Naive thymus-derived CD8-positive, alpha-beta T cell (primary cell): ENCODE measurements at regions not wholly inside any gene's neighbourhood (a gene's known extent, or its start where the extent isn't known, plus 50 kb on each side); places are given as distances from the start of the nearest gene placed in this dataset.

Experiments used
- ATAC-seq, 2 donors: fragments of 150-1000 bp; cut with Tn5 transposase in 1 of 2; sonication (Bioruptor Pico), chemical (Tn5 transposase) in 1 of 2; 1 replicate in 1 of 2; 2 replicates in 1 of 2; pipeline ENCODE4 v1.10.0; 2021; ENCODE audit warnings: mild to moderate bottlenecking in 2 of 2, moderate library complexity in 2 of 2
- POLR2A ChIA-PET: fragments of 350-600 bp; sonication (Branson Sonifier 250); formaldehyde crosslinking; loops from one replicate; lab custom pipeline; 2021; ENCODE audit warnings: antibody characterized with exemption; lab: Charles Lee
- DNase-seq, 10 donors: peaks; one replicate each; pipeline versions ENCODE4 v3.0.0 to v3.0.0-alpha.2; 2020 to 2022
- H3K27ac Mint-ChIP-seq, 10 donors: one replicate each; pipeline ENCODE4 v1.8.0; 2020 to 2022; ENCODE audit warnings: mild to moderate bottlenecking in 10 of 10, mixed read lengths in 10 of 10, moderate library complexity in 4 of 10, inconsistent platforms in 1 of 10
- H3K27me3 Mint-ChIP-seq, 5 donors: one replicate each; pipeline ENCODE4 v1.8.0; 2021 to 2022; ENCODE audit warnings: mixed read lengths in 5 of 5
- H3K36me3 Mint-ChIP-seq, 3 donors: one replicate each; pipeline ENCODE4 v1.8.0; 2020 to 2022; ENCODE audit warnings: mixed read lengths in 3 of 3, mild to moderate bottlenecking in 2 of 3, inconsistent platforms in 1 of 3
- H3K4me1 Mint-ChIP-seq, 4 donors: one replicate each; pipeline ENCODE4 v1.8.0; 2021 to 2022; ENCODE audit warnings: mixed read lengths in 4 of 4
- H3K4me3 Mint-ChIP-seq, 10 donors: one replicate each; pipeline ENCODE4 v1.8.0; 2020 to 2022; ENCODE audit warnings: mild to moderate bottlenecking in 10 of 10, mixed read lengths in 10 of 10, moderate library complexity in 6 of 10, inconsistent platforms in 1 of 10
- H3K9me3 Mint-ChIP-seq, 9 donors: one replicate each; pipeline ENCODE4 v1.8.0; 2020 to 2022; ENCODE audit warnings: mixed read lengths in 9 of 9, mild to moderate bottlenecking in 3 of 9, inconsistent platforms in 1 of 9, moderate library complexity in 1 of 9

- DNase-seq = peak in 1 of 10 donors; percentile 53
- no peak for ATAC-seq
- H3K36me3 Mint-ChIP-seq = no peaks in the 10 kb centered on the region
- no peak overlapping the region for H3K4me3 Mint-ChIP-seq
- H3K27me3 Mint-ChIP-seq = peaks cover 0 to 9% (median 2%) of the 10 kb centered on the region in 5 donors
- peaks cover 0 to 6% (median 0%) of the 10 kb centered on the region in 4 donors for H3K4me1 Mint-ChIP-seq
- POLR2A ChIA-PET = no interaction called here
- peaks cover 0 to 4% (median 0%) of the 10 kb centered on the region in 9 donors for H3K9me3 Mint-ChIP-seq
- peak overlapping the region in 1 of 10 donors; percentile 59 for H3K27ac Mint-ChIP-seq
Measured at GRCh38 chr2:128498589-128498988, 179.9 kb upstream of the HS6ST1 start.

GRCh38 chr2:128499367-128500137 lies 180.9 kb upstream of the HS6ST1 start:
- Mint-ChIP-seq H3K27me3 (peaks cover 0 to 9% (median 2%) of the 10 kb centered on the region in 5 donors), H3K4me1 (peaks cover 0 to 8% (median 0%) of the 10 kb centered on the region in 4 donors), H3K27ac (peak overlapping the region in 1 of 10 donors; percentile 31), H3K4me3 (no peak overlapping the region), H3K36me3 (no peaks in the 10 kb centered on the region), H3K9me3 (no peaks in the 10 kb centered on the region)
- ATAC-seq = no peak
- peak in 1 of 10 donors; percentile 35 for DNase-seq
- POLR2A ChIA-PET = no interaction called here

GRCh38 chr2:128500138-128500800 lies 181.6 kb upstream of the HS6ST1 start:
- POLR2A ChIA-PET = no interaction called here
- H3K36me3 Mint-ChIP-seq = no peaks in the 10 kb centered on the region
- no peaks in the 10 kb centered on the region for H3K9me3 Mint-ChIP-seq
- peak in 1 of 10 donors; percentile 53 for DNase-seq
- H3K4me1 Mint-ChIP-seq = peaks cover 0 to 14% (median under 1%) of the 10 kb centered on the region in 4 donors
- H3K4me3 Mint-ChIP-seq = no peak overlapping the region
- H3K27me3 Mint-ChIP-seq = peaks cover 0 to 9% (median 0%) of the 10 kb centered on the region in 5 donors
- no peak overlapping the region for H3K27ac Mint-ChIP-seq
- ATAC-seq = no peak

- H3K27ac Mint-ChIP-seq = no peak overlapping the region
- no peak for ATAC-seq
- H3K36me3 Mint-ChIP-seq = no peaks in the 10 kb centered on the region
- H3K4me1 Mint-ChIP-seq = peaks cover 0 to 15% (median under 1%) of the 10 kb centered on the region in 4 donors
- DNase-seq = no peak
- H3K9me3 Mint-ChIP-seq = no peaks in the 10 kb centered on the region
- H3K27me3 Mint-ChIP-seq = peaks cover 0 to 9% (median 0%) of the 10 kb centered on the region in 5 donors
- POLR2A ChIA-PET = no interaction called here
- H3K4me3 Mint-ChIP-seq = no peak overlapping the region
Measured at GRCh38 chr2:128501006-128501690, 182.5 kb upstream of the HS6ST1 start.

- Mint-ChIP-seq H3K27me3 (peaks cover 0 to 9% (median 0%) of the 10 kb centered on the region in 5 donors), H3K4me1 (peaks cover 0 to 15% (median under 1%) of the 10 kb centered on the region in 4 donors), H3K27ac (peak overlapping the region in 1 of 10 donors; percentile 7), H3K9me3 (no peaks in the 10 kb centered on the region), H3K4me3 (no peak overlapping the region), H3K36me3 (no peaks in the 10 kb centered on the region)
- POLR2A ChIA-PET = no interaction called here
- no peak for DNase-seq
- ATAC-seq = no peak
Measured at GRCh38 chr2:128501700-128502099, 183.0 kb upstream of the HS6ST1 start.

GRCh38 chr2:128502200-128502599 lies 183.5 kb upstream of the HS6ST1 start:
- Mint-ChIP-seq H3K27me3 (peaks cover 0 to 9% (median 0%) of the 10 kb centered on the region in 5 donors), H3K9me3 (no peaks in the 10 kb centered on the region), H3K27ac (no peak overlapping the region), H3K36me3 (no peaks in the 10 kb centered on the region), H3K4me1 (peaks cover 0 to 15% (median under 1%) of the 10 kb centered on the region in 4 donors), H3K4me3 (no peak overlapping the region)
- DNase-seq = no peak
- POLR2A ChIA-PET = no interaction called here
- ATAC-seq = no peak

GRCh38 chr2:128502638-128503246 lies 184.1 kb upstream of the HS6ST1 start:
- ATAC-seq (no peak), DNase-seq (no peak)
- Mint-ChIP-seq H3K4me3 (no peak overlapping the region), H3K36me3 (no peaks in the 10 kb centered on the region), H3K4me1 (peaks cover 0 to 15% (median under 1%) of the 10 kb centered on the region in 4 donors), H3K9me3 (no peaks in the 10 kb centered on the region), H3K27ac (no peak overlapping the region), H3K27me3 (peaks cover 0 to 9% (median 0%) of the 10 kb centered on the region in 5 donors)
- POLR2A ChIA-PET = no interaction called here

- H3K27me3 Mint-ChIP-seq = peaks cover 0 to 9% (median 0%) of the 10 kb centered on the region in 5 donors
- peaks cover 0 to 15% (median under 1%) of the 10 kb centered on the region in 4 donors for H3K4me1 Mint-ChIP-seq
- POLR2A ChIA-PET = no interaction called here
- ATAC-seq = no peak
- H3K36me3 Mint-ChIP-seq = no peaks in the 10 kb centered on the region
- no peak for DNase-seq
- no peak overlapping the region for H3K27ac Mint-ChIP-seq
- H3K4me3 Mint-ChIP-seq = no peak overlapping the region
- no peaks in the 10 kb centered on the region for H3K9me3 Mint-ChIP-seq
Measured at GRCh38 chr2:128503399-128504245, 185.0 kb upstream of the HS6ST1 start.

- no peaks in the 10 kb centered on the region for H3K36me3 Mint-ChIP-seq
- DNase-seq = no peak
- no peaks in the 10 kb centered on the region for H3K9me3 Mint-ChIP-seq
Measured at GRCh38 chr2:128504246-128505149, 185.8 kb upstream of the HS6ST1 start.

GRCh38 chr2:128505150-128505490 lies 186.5 kb upstream of the HS6ST1 start:
- peaks cover 0 to 3% (median 0%) of the 10 kb centered on the region in 5 donors for H3K27me3 Mint-ChIP-seq

More at GRCh38 chr2:128504246-128505149, 185.8 kb upstream of the HS6ST1 start:
- ATAC-seq = no peak
- POLR2A ChIA-PET = no interaction called here
- peaks cover 0 to 5% (median 0%) of the 10 kb centered on the region in 5 donors for H3K27me3 Mint-ChIP-seq
- H3K4me1 Mint-ChIP-seq = peaks cover 0 to 15% (median under 1%) of the 10 kb centered on the region in 4 donors
- H3K27ac Mint-ChIP-seq = no peak overlapping the region
- H3K4me3 Mint-ChIP-seq = no peak overlapping the region

More at GRCh38 chr2:128505150-128505490, 186.5 kb upstream of the HS6ST1 start:
- Mint-ChIP-seq H3K4me1 (peaks cover 0 to 12% (median under 1%) of the 10 kb centered on the region in 4 donors), H3K36me3 (no peaks in the 10 kb centered on the region), H3K9me3 (no peaks in the 10 kb centered on the region), H3K4me3 (no peak overlapping the region), H3K27ac (no peak overlapping the region)
- DNase-seq (no peak), ATAC-seq (no peak)
- POLR2A ChIA-PET = no interaction called here
